Natural killer cell treated with Interleukin-12 subunit alpha and Interleukin-12 subunit beta and Interleukin-15 and Interleukin-18, amount 100 ng/mL, for 72 hours (primary cell): ENCODE measurements at regions not wholly inside any gene's neighbourhood (a gene's known extent, or its start where the extent isn't known, plus 50 kb on each side); places are given as distances from the start of the nearest gene placed in this dataset.
"Not testable (repeated sequence)": the region's sequence is repeated elsewhere in the genome, so short reads cannot be mapped to it uniquely, and the experiment has no call there.

Experiments
- ATAC-seq, 2 donors: fragments of 150-1000 bp; cut with Tn5 transposase in 1 of 2; sonication (Bioruptor Pico), chemical (Tn5 transposase) in 1 of 2; 2 replicates each; pipeline ENCODE4 v1.10.0; 2021
- DNase-seq: peaks from one replicate; pipeline ENCODE4 v3.0.0; 2022; ENCODE audit warnings: low spot score
- H3K27ac Mint-ChIP-seq, 2 donors: 1 replicate in 1 of 2; 2 replicates in 1 of 2; pipeline ENCODE4 v1.8.0; 2022; ENCODE audit warnings: mixed read lengths in 2 of 2, mild to moderate bottlenecking in 1 of 2, moderate library complexity in 1 of 2
- H3K27me3 Mint-ChIP-seq, 2 donors: 1 replicate in 1 of 2; 2 replicates in 1 of 2; pipeline ENCODE4 v1.8.0; 2022; ENCODE audit warnings: mixed read lengths in 2 of 2
- H3K36me3 Mint-ChIP-seq: one replicate; pipeline ENCODE4 v1.8.0; 2022; ENCODE audit warnings: mixed read lengths
- H3K4me1 Mint-ChIP-seq, 2 donors: 1 replicate in 1 of 2; 2 replicates in 1 of 2; pipeline ENCODE4 v1.8.0; 2022; ENCODE audit warnings: low read depth in 2 of 2, mixed read lengths in 2 of 2, mild to moderate bottlenecking in 1 of 2
- H3K4me3 Mint-ChIP-seq: one replicate; pipeline ENCODE4 v1.8.0; 2022; ENCODE audit warnings: mixed read lengths
- H3K9me3 Mint-ChIP-seq: 2 replicates; pipeline ENCODE4 v1.8.0; 2022; ENCODE audit warnings: mixed read lengths

GRCh38 chr2:118437501-118437900 is 349.2 kb downstream of the INSIG2 start:
- H3K27ac Mint-ChIP-seq, result no peak overlapping the region
- no peaks in the 10 kb centered on the region for H3K4me1 Mint-ChIP-seq
- no peaks in the 10 kb centered on the region for H3K36me3 Mint-ChIP-seq
- peaks cover 4 to 17% of the 10 kb centered on the region in 2 donors for H3K27me3 Mint-ChIP-seq
- DNase-seq, result no peak
- H3K4me3 Mint-ChIP-seq, result no peak overlapping the region
- ATAC-seq, result no peak
- peaks cover 3% of the 10 kb centered on the region for H3K9me3 Mint-ChIP-seq

DNA sequence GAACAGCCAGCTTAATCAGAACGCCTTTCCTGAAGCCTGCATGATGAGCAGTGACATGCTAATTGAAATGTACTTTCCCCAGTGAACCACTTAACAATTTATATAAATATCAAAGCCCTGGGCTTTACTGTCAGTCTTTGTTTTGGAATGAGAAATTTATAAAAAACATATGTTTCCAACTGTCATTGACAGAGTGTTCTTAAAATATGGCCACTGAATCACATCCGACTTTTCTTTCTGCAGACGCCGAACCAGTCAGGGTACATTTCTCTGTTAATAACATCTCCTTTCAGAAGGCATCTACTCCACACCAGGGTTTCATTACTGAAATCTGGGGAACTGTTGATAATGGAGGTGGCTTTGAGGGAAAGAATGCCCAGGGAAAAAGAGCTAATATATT is 343.7 kb downstream of the INSIG2 start:
- Mint-ChIP-seq H3K4me3 (no peak overlapping the region), H3K36me3 (no peaks in the 10 kb centered on the region), H3K4me1 (no peaks in the 10 kb centered on the region), H3K27me3 (peaks cover 2 to 24% of the 10 kb centered on the region in 2 donors), H3K9me3 (no peaks in the 10 kb centered on the region), H3K27ac (no peak overlapping the region)
- ATAC-seq, result no peak
- no peak for DNase-seq

- H3K9me3 Mint-ChIP-seq, result no peaks in the 10 kb centered on the region
- DNase-seq (no peak), ATAC-seq (no peak)
- no peak overlapping the region for H3K27ac Mint-ChIP-seq
- no peaks in the 10 kb centered on the region for H3K4me1 Mint-ChIP-seq
- no peak overlapping the region for H3K4me3 Mint-ChIP-seq
- H3K36me3 Mint-ChIP-seq, result no peaks in the 10 kb centered on the region
- H3K27me3 Mint-ChIP-seq, result peaks cover 2 to 24% of the 10 kb centered on the region in 2 donors
Measured at GRCh38 chr2:118431586-118431985, 343.3 kb downstream of the INSIG2 start.

GRCh38 chr2:118431165-118431517 is 342.9 kb downstream of the INSIG2 start:
- H3K27ac Mint-ChIP-seq, result no peak overlapping the region
- H3K36me3 Mint-ChIP-seq, result no peaks in the 10 kb centered on the region
- no peak for DNase-seq
- no peaks in the 10 kb centered on the region for H3K9me3 Mint-ChIP-seq
- no peak overlapping the region for H3K4me3 Mint-ChIP-seq
- no peak for ATAC-seq
- peaks cover 2 to 24% of the 10 kb centered on the region in 2 donors for H3K27me3 Mint-ChIP-seq
- no peaks in the 10 kb centered on the region for H3K4me1 Mint-ChIP-seq

DNA sequence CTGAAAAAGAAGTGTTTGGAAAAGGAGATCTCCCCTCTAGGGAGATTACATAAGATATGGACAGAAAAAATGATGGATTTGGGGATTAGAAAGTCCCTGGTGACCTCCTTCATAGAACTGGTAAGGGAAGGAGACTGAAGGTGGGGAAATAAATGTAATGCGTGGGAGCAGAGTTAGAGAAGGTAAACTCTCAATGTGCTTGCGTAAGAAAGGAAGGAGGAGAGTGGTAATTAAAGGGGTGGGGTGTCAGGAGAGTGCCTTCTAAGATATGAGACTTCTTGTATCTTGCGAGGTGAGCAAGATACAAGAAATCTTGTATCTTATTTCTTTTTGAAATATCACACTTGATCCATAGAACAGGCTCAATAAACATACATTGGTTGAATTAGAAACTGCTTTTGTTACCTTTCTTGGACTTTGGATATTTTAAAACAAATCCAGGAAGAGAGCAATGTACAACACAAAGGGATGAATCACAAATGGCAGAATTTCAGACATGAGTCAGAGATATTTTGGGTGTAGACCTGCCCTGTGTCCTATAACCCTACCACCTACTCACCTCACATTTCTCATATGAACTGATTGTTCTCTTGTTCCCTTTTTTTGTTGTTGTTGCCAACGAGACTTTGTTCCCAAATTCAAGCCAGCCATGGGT is 342.4 kb downstream of the INSIG2 start:
- Mint-ChIP-seq H3K36me3 (no peaks in the 10 kb centered on the region), H3K4me1 (no peaks in the 10 kb centered on the region), H3K27ac (no peak overlapping the region), H3K27me3 (peaks cover 2 to 20% of the 10 kb centered on the region in 2 donors), H3K9me3 (no peaks in the 10 kb centered on the region), H3K4me3 (no peak overlapping the region)
- DNase-seq, result no peak
- no peak for ATAC-seq

DNA sequence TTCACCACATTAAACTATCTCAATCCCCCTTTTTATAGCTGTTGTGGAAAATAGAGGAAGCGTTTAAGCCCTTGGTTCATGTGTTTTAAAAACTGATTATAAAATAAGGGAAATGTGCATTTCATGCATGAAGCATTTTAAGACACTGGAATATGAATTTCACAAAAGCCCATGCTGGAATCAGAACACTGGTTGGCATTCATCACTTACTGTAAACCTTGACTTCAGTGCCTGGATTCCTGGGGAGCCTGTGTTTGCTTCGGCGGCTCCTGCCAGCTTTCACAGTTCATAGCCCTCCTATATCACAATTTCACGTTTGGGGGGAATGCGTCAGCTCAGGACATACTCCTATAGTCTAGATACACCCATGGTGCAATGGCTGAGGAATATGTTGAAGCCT is 336.9 kb downstream of the INSIG2 start:
- Mint-ChIP-seq H3K4me3 (no peak overlapping the region), H3K27ac (no peak overlapping the region)

GRCh38 chr2:118423776-118424175 is 335.5 kb downstream of the INSIG2 start:
- peaks cover 6% of the 10 kb centered on the region for H3K36me3 Mint-ChIP-seq
- no peak overlapping the region for H3K4me3 Mint-ChIP-seq
- H3K27ac Mint-ChIP-seq, result no peak overlapping the region
- no peak for DNase-seq
- peaks cover 2 to 25% of the 10 kb centered on the region in 2 donors for H3K27me3 Mint-ChIP-seq
- peaks cover 6% of the 10 kb centered on the region for H3K9me3 Mint-ChIP-seq
- no peaks in the 10 kb centered on the region for H3K4me1 Mint-ChIP-seq
- no peak for ATAC-seq

More for the DNA sequence above, 336.9 kb downstream of the INSIG2 start:
- DNase-seq, result no peak
- H3K9me3 Mint-ChIP-seq, result peaks cover 4% of the 10 kb centered on the region
- no peaks in the 10 kb centered on the region for H3K4me1 Mint-ChIP-seq
- peaks cover 6% of the 10 kb centered on the region for H3K36me3 Mint-ChIP-seq
- H3K27me3 Mint-ChIP-seq, result peaks cover 0 to 26% of the 10 kb centered on the region in 2 donors
- ATAC-seq, result no peak

DNA sequence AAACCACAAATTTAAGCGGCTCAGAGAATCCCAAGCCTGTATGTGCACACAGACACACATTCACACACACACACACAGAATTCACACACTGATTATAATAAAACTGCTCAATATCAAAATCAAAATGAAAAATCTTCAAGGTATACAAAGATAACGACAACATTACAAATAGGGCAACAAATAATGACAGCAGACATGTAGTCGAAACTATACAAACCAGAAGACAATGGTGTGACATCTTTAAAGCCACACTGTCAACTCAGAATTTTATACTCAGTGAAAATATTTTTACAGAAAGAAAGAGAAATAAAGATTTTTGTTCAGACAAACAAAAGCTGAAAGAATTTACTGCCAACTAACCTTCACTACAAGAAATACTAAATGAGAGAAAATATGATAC is 333.4 kb downstream of the INSIG2 start:
- ATAC-seq (no peak), DNase-seq (no peak)
- Mint-ChIP-seq H3K36me3 (peaks cover 6% of the 10 kb centered on the region), H3K9me3 (peaks cover 6% of the 10 kb centered on the region), H3K4me1 (no peaks in the 10 kb centered on the region), H3K27me3 (peaks cover 2 to 25% of the 10 kb centered on the region in 2 donors), H3K4me3 (no peak overlapping the region), H3K27ac (no peak overlapping the region)

GRCh38 chr2:118417406-118418120 is 329.3 kb downstream of the INSIG2 start:
- no peak overlapping the region for H3K4me3 Mint-ChIP-seq

DNA sequence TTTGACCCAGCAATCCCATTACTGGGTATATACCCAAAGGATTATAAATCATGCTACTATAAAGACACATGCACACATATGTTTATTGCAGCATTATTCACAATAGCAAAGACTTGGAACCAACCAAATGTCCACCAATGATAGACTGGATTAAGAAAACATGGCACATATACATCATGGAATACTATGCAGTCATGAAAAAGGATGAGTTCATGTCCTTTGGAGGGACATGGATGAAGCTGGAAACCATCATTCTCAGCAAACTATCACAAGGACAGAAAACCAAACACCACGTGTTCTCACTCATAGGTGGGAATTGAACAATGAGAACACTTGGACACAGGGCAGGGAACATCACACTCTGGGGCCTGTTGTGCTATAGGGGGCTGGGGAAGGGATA is 326.9 kb downstream of the INSIG2 start:
- not testable (repeated sequence) for H3K27ac Mint-ChIP-seq, H3K36me3 Mint-ChIP-seq, ATAC-seq, H3K4me1 Mint-ChIP-seq, H3K4me3 Mint-ChIP-seq, DNase-seq
- Mint-ChIP-seq H3K27me3 (peaks cover 2 to 34% of the 10 kb centered on the region in 2 donors), H3K9me3 (peaks cover 14% of the 10 kb centered on the region)

More at GRCh38 chr2:118417406-118418120, 329.3 kb downstream of the INSIG2 start:
- Mint-ChIP-seq H3K9me3 (peaks cover 10% of the 10 kb centered on the region), H3K27ac (no peak overlapping the region), H3K4me1 (no peaks in the 10 kb centered on the region), H3K36me3 (peaks cover 7% of the 10 kb centered on the region), H3K27me3 (peaks cover 2 to 30% of the 10 kb centered on the region in 2 donors)
- no peak for ATAC-seq
- no peak for DNase-seq

GRCh38 chr2:118403658-118404451 is 315.6 kb downstream of the INSIG2 start:
- H3K27ac Mint-ChIP-seq, result no peak overlapping the region
- H3K36me3 Mint-ChIP-seq, result no peaks in the 10 kb centered on the region
- H3K9me3 Mint-ChIP-seq, result peaks cover under 1% of the 10 kb centered on the region
- no peak for ATAC-seq
- no peak overlapping the region for H3K4me3 Mint-ChIP-seq
- no peaks in the 10 kb centered on the region for H3K4me1 Mint-ChIP-seq
- H3K27me3 Mint-ChIP-seq, result peaks cover 0 to 31% of the 10 kb centered on the region in 2 donors
- no peak for DNase-seq

GRCh38 chr2:118388771-118389170 is 300.5 kb downstream of the INSIG2 start:
- H3K9me3 Mint-ChIP-seq, result no peaks in the 10 kb centered on the region
- ATAC-seq, result no peak
- no peaks in the 10 kb centered on the region for H3K36me3 Mint-ChIP-seq
- H3K27me3 Mint-ChIP-seq, result peaks cover 0 to 10% of the 10 kb centered on the region in 2 donors
- no peak for DNase-seq
- no peak overlapping the region for H3K4me3 Mint-ChIP-seq
- no peak overlapping the region for H3K27ac Mint-ChIP-seq
- no peaks in the 10 kb centered on the region for H3K4me1 Mint-ChIP-seq

DNA sequence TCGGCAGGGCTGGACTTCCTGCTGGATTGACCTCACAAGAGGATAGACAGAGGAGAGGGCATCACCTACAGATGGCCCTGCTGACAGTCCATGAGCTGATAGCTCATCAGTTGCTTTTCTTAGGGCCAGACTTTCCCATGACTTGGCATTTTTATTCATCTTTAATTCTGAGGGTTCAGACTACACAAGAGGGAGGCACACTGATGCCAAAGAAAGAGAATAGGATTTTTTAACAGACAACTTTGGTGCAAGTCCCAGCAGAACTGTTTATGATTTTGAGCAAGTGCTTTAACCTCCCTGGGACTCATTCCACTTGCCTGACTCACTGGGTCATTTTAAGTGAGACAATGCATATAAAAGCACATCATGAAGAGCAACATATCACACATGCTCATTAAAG is 299.2 kb downstream of the INSIG2 start:
- DNase-seq (no peak), ATAC-seq (no peak)
- peaks cover 0 to 9% of the 10 kb centered on the region in 2 donors for H3K27me3 Mint-ChIP-seq
- no peaks in the 10 kb centered on the region for H3K36me3 Mint-ChIP-seq
- H3K9me3 Mint-ChIP-seq, result no peaks in the 10 kb centered on the region
- no peaks in the 10 kb centered on the region for H3K4me1 Mint-ChIP-seq
- H3K27ac Mint-ChIP-seq, result no peak overlapping the region
- no peak overlapping the region for H3K4me3 Mint-ChIP-seq
